Kidney (tissue), 13 donors: ENCODE measurements at regions not wholly inside any gene's neighbourhood (a gene's known extent, or its start where the extent isn't known, plus 50 kb on each side); places are given as distances from the start of the nearest gene placed in this dataset.

Source experiments
- DNase-seq, 5 donors: peaks; one replicate each; pipeline ENCODE4 v3.0.0-alpha.2; 2013 to 2020
- FAIRE-seq: peaks from 2 replicates; lab custom pipeline; 2012; peaks lifted over from hg19 to GRCh38; lab: Jason Lieb, UNC
- H3K27ac ChIP-seq, 2 donors: one replicate each; pipeline ENCODE4 v1.7.0; 2013; ENCODE audit warnings: low read depth in 2 of 2, low read length in 2 of 2, inconsistent platforms in 1 of 2
- H3K27me3 ChIP-seq: one replicate; pipeline ENCODE4 v1.7.1; 2013; ENCODE audit warnings: low read length, inconsistent platforms; ENCODE audit not compliant: control insufficient read depth, insufficient read depth
- H3K36me3 ChIP-seq, 3 donors: one replicate each; pipeline versions ENCODE4 v1.7.0 to v1.7.1; 2013; ENCODE audit warnings: low read length in 3 of 3, control low read depth in 1 of 3, inconsistent platforms in 1 of 3; ENCODE audit not compliant: insufficient read depth in 3 of 3, control insufficient read depth in 2 of 3
- H3K4me1 ChIP-seq, 3 donors: one replicate each; pipeline versions ENCODE4 v1.7.0 to v1.7.1; 2013; ENCODE audit warnings: low read length in 3 of 3, inconsistent platforms in 1 of 3, low read depth in 1 of 3; ENCODE audit not compliant: control insufficient read depth in 2 of 3, insufficient read depth in 2 of 3
- H3K4me3 ChIP-seq, 3 donors: one replicate each; pipeline versions ENCODE4 v1.7.0 to v1.8.1; 2013; ENCODE audit warnings: low read length in 3 of 3, control low read depth in 1 of 3, inconsistent platforms in 1 of 3
- H3K9ac ChIP-seq, 3 donors: one replicate each; pipeline versions ENCODE4 v1.7.0 to v1.7.1; 2013; ENCODE audit warnings: low read length in 3 of 3, control low read depth in 1 of 3, inconsistent platforms in 1 of 3
- H3K9me3 ChIP-seq, 3 donors: one replicate each; pipeline versions ENCODE4 v1.7.0 to v1.7.1; 2013; ENCODE audit warnings: low read length in 3 of 3, control low read depth in 1 of 3, inconsistent platforms in 1 of 3; ENCODE audit not compliant: control insufficient read depth in 2 of 3, insufficient read depth in 1 of 3
- intact Hi-C: fragments of 100-400 bp; cut with DNase I; formaldehyde crosslinking; loops from one replicate; pipeline ENCODE4 v1.11.1; 2022
- TF ChIP-seq, protein P1 (sequence below): IDR thresholded peaks from 3 replicates; pipeline ENCODE4 v1.5.1; 2012; ENCODE audit warnings: mild to moderate bottlenecking, moderate library complexity, borderline replicate concordance; ENCODE audit not compliant: insufficient read depth; ENCODE audit errors: extremely low read depth
- donor health status: control.
- donor health status: control.
- donor health status: control.
- donor health status: control.
- donor health status: control.
- donor health status: DM: yes; HTN: yes; CAD: no.
- donor health status: Normal renal cell carcinoma (clear cell type).

- TF ChIP-seq, protein P1, sequence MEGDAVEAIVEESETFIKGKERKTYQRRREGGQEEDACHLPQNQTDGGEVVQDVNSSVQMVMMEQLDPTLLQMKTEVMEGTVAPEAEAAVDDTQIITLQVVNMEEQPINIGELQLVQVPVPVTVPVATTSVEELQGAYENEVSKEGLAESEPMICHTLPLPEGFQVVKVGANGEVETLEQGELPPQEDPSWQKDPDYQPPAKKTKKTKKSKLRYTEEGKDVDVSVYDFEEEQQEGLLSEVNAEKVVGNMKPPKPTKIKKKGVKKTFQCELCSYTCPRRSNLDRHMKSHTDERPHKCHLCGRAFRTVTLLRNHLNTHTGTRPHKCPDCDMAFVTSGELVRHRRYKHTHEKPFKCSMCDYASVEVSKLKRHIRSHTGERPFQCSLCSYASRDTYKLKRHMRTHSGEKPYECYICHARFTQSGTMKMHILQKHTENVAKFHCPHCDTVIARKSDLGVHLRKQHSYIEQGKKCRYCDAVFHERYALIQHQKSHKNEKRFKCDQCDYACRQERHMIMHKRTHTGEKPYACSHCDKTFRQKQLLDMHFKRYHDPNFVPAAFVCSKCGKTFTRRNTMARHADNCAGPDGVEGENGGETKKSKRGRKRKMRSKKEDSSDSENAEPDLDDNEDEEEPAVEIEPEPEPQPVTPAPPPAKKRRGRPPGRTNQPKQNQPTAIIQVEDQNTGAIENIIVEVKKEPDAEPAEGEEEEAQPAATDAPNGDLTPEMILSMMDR, result no peak
- DNase-seq (no peak), FAIRE-seq (no peak)
- no peaks in the 10 kb centered on the region for H3K4me1 ChIP-seq
- no peak overlapping the region for H3K4me3 ChIP-seq
- no peak overlapping the region for H3K27ac ChIP-seq
- no peaks in the 10 kb centered on the region for H3K36me3 ChIP-seq
- intact Hi-C loops, result no loop called here
- no peaks in the 10 kb centered on the region for H3K9me3 ChIP-seq
- H3K9ac ChIP-seq, result no peak overlapping the region
- H3K27me3 ChIP-seq, result no peaks in the 10 kb centered on the region
These were observed 107.8 kb downstream of the FBXO5 start for GRCh38 chr6:152874846-152875568.

- DNase-seq (no peak), FAIRE-seq (no peak)
- Histone ChIP-seq H3K9ac (no peak overlapping the region), H3K4me3 (no peak overlapping the region), H3K27me3 (no peaks in the 10 kb centered on the region), H3K4me1 (no peaks in the 10 kb centered on the region), H3K9me3 (no peaks in the 10 kb centered on the region), H3K36me3 (no peaks in the 10 kb centered on the region), H3K27ac (no peak overlapping the region)
- intact Hi-C loops, result no loop called here
- TF ChIP-seq, protein P1, result no peak
These were observed 103.2 kb downstream of the FBXO5 start for GRCh38 chr6:152879681-152880080.

GRCh38 chr6:152893187-152893586 is 89.7 kb downstream of the FBXO5 start:
- peak in 1 of 5 donors; percentile 1 for DNase-seq
- intact Hi-C loops, result no loop called here
- H3K9ac ChIP-seq, result no peak overlapping the region
- no peak overlapping the region for H3K4me3 ChIP-seq
- FAIRE-seq, result no peak
- no peak overlapping the region for H3K27ac ChIP-seq
- no peaks in the 10 kb centered on the region for H3K4me1 ChIP-seq
- TF ChIP-seq, protein P1, result no peak
- H3K27me3 ChIP-seq, result no peaks in the 10 kb centered on the region
- H3K9me3 ChIP-seq, result no peaks in the 10 kb centered on the region
- no peaks in the 10 kb centered on the region for H3K36me3 ChIP-seq

GRCh38 chr6:152896923-152897322 is 85.9 kb downstream of the FBXO5 start:
- Histone ChIP-seq H3K27ac (no peak overlapping the region), H3K9ac (no peak overlapping the region), H3K9me3 (no peaks in the 10 kb centered on the region), H3K27me3 (no peaks in the 10 kb centered on the region), H3K4me3 (no peak overlapping the region), H3K4me1 (no peaks in the 10 kb centered on the region), H3K36me3 (no peaks in the 10 kb centered on the region)
- intact Hi-C loops, result no loop called here
- FAIRE-seq, result no peak
- DNase-seq, result no peak
- TF ChIP-seq, protein P1, result no peak
